Keratinocyte (primary cell): ENCODE measurements at regions not wholly inside any gene's neighbourhood (a gene's known extent, or its start where the extent isn't known, plus 50 kb on each side); places are given as distances from the start of the nearest gene placed in this dataset.

Source experiments
- CTCF ChIP-seq, 3 experiments: IDR thresholded peaks in 1 of 3; conservative IDR thresholded peaks in 1 of 3; optimal IDR thresholded peaks in 1 of 3; 2 replicates in 2 of 3; 3 replicates in 1 of 3; pipeline versions ENCODE3 to v1.5.1; 2011; ENCODE audit warnings: low read length in 3 of 3, mild to moderate bottlenecking in 3 of 3, moderate library complexity in 2 of 3, control low read depth in 1 of 3, inconsistent platforms in 1 of 3; ENCODE audit not compliant: insufficient read depth in 2 of 3; ENCODE audit errors: extremely low read depth in 1 of 3
- EZH2 ChIP-seq: IDR thresholded peaks from one replicate; pipeline ENCODE4 v1.6.1; 2012; ENCODE audit warnings: inconsistent platforms, mild to moderate bottlenecking, low read length, moderate library complexity

- TF ChIP-seq CTCF (optimal IDR thresholded peaks at IDR 0.05 in 1 of 3, IDR thresholded peaks at IDR 0.05 in 1 of 3, conservative IDR thresholded peaks at IDR 0.05 in 1 of 3; ENCODE audit: extremely low read depth in 1 of 3, insufficient read depth in 2 of 3, low read length in 3 of 3) = no peak
- no peak for TF ChIP-seq EZH2
These were observed 797.0 kb upstream of the GJE1 start for GRCh38 chr6:141335477-141336273.
